ENCODE measurements at regions not wholly inside any gene's neighbourhood (a gene's known extent, or its start where the extent isn't known, plus 50 kb on each side); places are given as distances from the start of the nearest gene placed in this dataset.

- TF ChIP-seq POLR2A (IDR thresholded peaks at IDR 0.05) (no peak), CTCF (IDR thresholded peaks at IDR 0.05) (no peak)
These were observed 176.1 kb downstream of the TBC1D2B start for GRCh38 chr15:77901251-77901881.

All from thyroid gland (tissue), 4 donors.